ENCODE measurements at regions not wholly inside any gene's neighbourhood (a gene's known extent, or its start where the extent isn't known, plus 50 kb on each side); places are given as distances from the start of the nearest gene placed in this dataset.

DNA sequence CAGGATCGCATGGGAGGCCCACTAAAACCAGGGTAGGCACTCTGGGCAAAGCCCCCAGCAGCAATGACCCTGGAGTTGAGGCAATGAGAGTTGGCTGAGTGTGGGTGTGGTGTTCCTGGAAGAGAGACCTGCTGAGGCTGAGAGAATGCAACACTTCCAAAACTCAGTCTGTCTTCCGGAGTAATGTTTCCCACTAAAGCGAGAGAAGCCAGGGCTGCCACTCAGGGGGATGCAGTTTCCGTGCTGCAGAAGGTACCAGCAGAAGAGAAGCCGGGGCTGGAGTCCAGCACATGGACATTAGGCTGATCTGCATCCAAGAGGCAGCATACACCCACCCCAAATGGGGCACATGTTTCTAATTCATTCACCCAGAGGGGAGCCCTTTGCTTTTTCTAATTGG, 127.2 kb upstream of the ARHGAP28 start:
- TF ChIP-seq, protein P1, sequence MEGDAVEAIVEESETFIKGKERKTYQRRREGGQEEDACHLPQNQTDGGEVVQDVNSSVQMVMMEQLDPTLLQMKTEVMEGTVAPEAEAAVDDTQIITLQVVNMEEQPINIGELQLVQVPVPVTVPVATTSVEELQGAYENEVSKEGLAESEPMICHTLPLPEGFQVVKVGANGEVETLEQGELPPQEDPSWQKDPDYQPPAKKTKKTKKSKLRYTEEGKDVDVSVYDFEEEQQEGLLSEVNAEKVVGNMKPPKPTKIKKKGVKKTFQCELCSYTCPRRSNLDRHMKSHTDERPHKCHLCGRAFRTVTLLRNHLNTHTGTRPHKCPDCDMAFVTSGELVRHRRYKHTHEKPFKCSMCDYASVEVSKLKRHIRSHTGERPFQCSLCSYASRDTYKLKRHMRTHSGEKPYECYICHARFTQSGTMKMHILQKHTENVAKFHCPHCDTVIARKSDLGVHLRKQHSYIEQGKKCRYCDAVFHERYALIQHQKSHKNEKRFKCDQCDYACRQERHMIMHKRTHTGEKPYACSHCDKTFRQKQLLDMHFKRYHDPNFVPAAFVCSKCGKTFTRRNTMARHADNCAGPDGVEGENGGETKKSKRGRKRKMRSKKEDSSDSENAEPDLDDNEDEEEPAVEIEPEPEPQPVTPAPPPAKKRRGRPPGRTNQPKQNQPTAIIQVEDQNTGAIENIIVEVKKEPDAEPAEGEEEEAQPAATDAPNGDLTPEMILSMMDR (IDR thresholded peaks at IDR 0.05; ENCODE audit: low read length), result no peak
- TF ChIP-seq EZH2 (IDR thresholded peaks at IDR 0.05; ENCODE audit: borderline replicate concordance, low read length), result no peak

All from OCI-LY1 (cell line).